BE2C (cell line): ENCODE measurements at regions not wholly inside any gene's neighbourhood (a gene's known extent, or its start where the extent isn't known, plus 50 kb on each side); places are given as distances from the start of the nearest gene placed in this dataset.

ENCODE experiments used
- DNase-seq: peaks from one replicate; pipeline ENCODE4 v3.0.0-alpha.2; 2020
- H3K27me3 ChIP-seq: fragments of 250-450 bp; sonication (Bioruptor Pico); 2 replicates; pipeline ENCODE4 v1.5.1; 2020; ENCODE audit warnings: mild to moderate bottlenecking
- H3K36me3 ChIP-seq: fragments of 250-450 bp; sonication (Bioruptor Pico); 2 replicates; pipeline ENCODE4 v1.5.1; 2020; ENCODE audit warnings: mild to moderate bottlenecking
- H3K4me1 ChIP-seq: fragments of 250-450 bp; sonication (Bioruptor Pico); 2 replicates; pipeline ENCODE4 v1.5.1; 2020
- H3K4me3 ChIP-seq: 2 replicates; pipeline ENCODE4 v1.5.1; 2011; ENCODE audit warnings: low read depth, low read length
- H3K9me3 ChIP-seq: fragments of 250-450 bp; sonication (Bioruptor Pico); 2 replicates; pipeline ENCODE4 v1.5.1; 2020
- TF ChIP-seq, protein P1 (sequence below): IDR thresholded peaks from 2 replicates; pipeline ENCODE4 v1.5.1; 2012; ENCODE audit warnings: mild to moderate bottlenecking, low read depth, low read length

DNA sequence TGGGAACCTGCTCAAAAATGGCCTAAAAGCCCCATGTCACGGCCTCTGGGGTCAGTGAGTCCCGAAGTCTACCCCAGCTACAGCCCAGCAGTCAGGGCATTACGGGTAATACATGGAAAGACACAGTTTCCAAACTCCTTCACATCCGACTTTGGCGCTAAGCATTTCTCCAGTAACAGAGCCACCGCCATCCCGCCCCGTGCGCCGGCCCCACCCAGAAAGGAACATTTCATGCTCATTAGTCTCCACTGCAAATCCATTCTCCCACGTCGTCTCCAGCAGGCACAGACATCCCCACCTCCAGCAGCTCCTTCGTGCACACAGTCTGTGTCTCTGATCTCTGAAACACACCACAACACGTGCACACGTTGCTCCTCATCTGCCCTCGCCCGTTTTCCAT, 509.2 kb upstream of the ID2 start:
- DNase-seq, result no peak
- H3K9me3 ChIP-seq, result no peaks in the 10 kb centered on the region
- H3K4me3 ChIP-seq, result no peak overlapping the region
- TF ChIP-seq, protein P1, sequence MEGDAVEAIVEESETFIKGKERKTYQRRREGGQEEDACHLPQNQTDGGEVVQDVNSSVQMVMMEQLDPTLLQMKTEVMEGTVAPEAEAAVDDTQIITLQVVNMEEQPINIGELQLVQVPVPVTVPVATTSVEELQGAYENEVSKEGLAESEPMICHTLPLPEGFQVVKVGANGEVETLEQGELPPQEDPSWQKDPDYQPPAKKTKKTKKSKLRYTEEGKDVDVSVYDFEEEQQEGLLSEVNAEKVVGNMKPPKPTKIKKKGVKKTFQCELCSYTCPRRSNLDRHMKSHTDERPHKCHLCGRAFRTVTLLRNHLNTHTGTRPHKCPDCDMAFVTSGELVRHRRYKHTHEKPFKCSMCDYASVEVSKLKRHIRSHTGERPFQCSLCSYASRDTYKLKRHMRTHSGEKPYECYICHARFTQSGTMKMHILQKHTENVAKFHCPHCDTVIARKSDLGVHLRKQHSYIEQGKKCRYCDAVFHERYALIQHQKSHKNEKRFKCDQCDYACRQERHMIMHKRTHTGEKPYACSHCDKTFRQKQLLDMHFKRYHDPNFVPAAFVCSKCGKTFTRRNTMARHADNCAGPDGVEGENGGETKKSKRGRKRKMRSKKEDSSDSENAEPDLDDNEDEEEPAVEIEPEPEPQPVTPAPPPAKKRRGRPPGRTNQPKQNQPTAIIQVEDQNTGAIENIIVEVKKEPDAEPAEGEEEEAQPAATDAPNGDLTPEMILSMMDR, result no peak
- H3K4me1 ChIP-seq, result peaks cover 9% of the 10 kb centered on the region; the same call in 1 of the 2 replicates
- H3K27me3 ChIP-seq, result no peaks in the 10 kb centered on the region
- H3K36me3 ChIP-seq, result no peaks in the 10 kb centered on the region

DNA sequence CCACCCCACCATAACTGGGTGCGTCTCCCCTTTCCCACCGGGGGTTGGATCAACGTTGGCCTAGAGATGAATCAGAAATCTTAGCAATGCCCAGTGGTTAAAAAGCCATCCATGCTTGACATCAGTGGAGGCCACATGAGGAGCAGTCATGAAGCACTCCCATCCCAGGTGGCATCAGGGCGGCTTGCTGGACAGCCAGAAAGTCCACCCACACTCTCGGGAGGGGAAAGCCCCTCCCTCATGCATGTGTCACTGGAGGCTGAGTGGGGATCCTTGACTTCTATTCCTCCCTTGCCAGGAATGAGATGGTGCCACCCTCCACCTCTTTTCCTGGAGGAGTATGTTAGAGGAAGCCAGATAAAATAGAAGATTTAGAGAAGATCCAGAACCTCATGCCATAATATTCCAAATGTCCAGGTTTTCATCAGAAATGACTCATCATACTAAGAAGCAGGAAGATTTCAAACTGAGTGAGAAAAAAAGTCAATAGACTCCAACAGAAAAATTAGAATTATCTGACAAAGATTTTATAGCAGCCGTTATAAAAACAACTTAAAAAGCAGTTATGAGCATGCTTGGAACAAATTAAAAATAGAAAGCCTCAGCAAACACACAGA, 507.1 kb upstream of the ID2 start:
- H3K36me3 ChIP-seq, result no peaks in the 10 kb centered on the region
- TF ChIP-seq, protein P1, result no peak
- H3K4me1 ChIP-seq, result peaks cover 9% of the 10 kb centered on the region; the same call in 1 of the 2 replicates
- no peak overlapping the region for H3K4me3 ChIP-seq
- no peaks in the 10 kb centered on the region for H3K27me3 ChIP-seq
- no peak for DNase-seq
- H3K9me3 ChIP-seq, result no peaks in the 10 kb centered on the region

- TF ChIP-seq, protein P1, result no peak
- Histone ChIP-seq H3K27me3 (no peaks in the 10 kb centered on the region), H3K4me1 (0 out of 2 replicates have a peak, but pooled peaks cover 3% of the 10 kb centered on the region), H3K36me3 (no peaks in the 10 kb centered on the region), H3K4me3 (no peak overlapping the region), H3K9me3 (no peaks in the 10 kb centered on the region)
- DNase-seq, result no peak
Measured at GRCh38 chr2:8176887-8177286, 505.0 kb upstream of the ID2 start.

DNA sequence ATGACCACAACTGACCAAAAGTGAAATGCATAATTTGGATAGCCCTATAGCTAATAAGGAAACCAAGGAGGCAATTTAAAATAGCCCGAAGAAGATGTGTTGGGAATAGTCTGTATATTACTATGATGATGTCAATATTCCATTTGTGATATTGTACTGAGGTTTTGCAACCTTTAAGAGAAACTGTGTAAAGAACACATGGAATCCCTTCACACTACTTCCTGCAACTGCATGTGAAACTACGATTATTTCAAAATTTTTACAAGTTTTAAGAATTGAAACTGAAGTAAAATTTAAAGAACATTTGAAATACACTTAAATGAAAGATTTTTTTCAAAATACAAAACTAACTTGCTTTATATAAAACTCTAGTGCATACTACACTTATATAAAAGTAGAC, 504.3 kb upstream of the ID2 start:
- no peaks in the 10 kb centered on the region for H3K9me3 ChIP-seq
- no peaks in the 10 kb centered on the region for H3K36me3 ChIP-seq
- H3K27me3 ChIP-seq, result no peaks in the 10 kb centered on the region
- no peak for DNase-seq
- no peaks in the 10 kb centered on the region for H3K4me1 ChIP-seq
- TF ChIP-seq, protein P1, result no peak
- no peak overlapping the region for H3K4me3 ChIP-seq

GRCh38 chr2:8178911-8179310, 502.9 kb upstream of the ID2 start:
- Histone ChIP-seq H3K27me3 (no peaks in the 10 kb centered on the region), H3K36me3 (no peaks in the 10 kb centered on the region), H3K4me1 (no peaks in the 10 kb centered on the region), H3K9me3 (no peaks in the 10 kb centered on the region), H3K4me3 (no peak overlapping the region)
- TF ChIP-seq, protein P1, result no peak
- no peak for DNase-seq

DNA sequence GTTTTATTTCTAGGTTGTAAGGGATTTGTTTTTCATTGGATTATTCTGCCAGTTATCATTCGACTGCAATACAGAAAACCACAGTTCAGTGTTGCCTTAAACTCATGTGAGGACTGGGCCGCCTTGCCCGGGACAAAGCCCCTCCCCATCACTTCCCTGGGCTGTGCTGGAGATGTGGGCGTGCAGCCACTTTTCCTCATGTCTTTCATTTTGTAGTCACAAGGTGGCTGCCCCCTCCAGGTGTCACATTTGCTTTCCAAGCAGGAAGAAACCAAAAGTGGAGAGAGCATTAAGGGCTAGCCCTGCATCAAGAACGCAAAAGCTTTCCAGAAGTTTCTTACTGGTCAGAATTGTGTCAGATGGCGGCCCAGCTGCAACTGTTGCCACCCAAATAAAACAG, 492.5 kb upstream of the ID2 start:
- Histone ChIP-seq H3K27me3 (no peaks in the 10 kb centered on the region), H3K36me3 (no peaks in the 10 kb centered on the region), H3K4me1 (no peaks in the 10 kb centered on the region), H3K4me3 (no peak overlapping the region), H3K9me3 (no peaks in the 10 kb centered on the region; the same call in 1 of the 2 replicates)
- DNase-seq, result no peak
- TF ChIP-seq, protein P1, result no peak
